Activated CD4-positive, alpha-beta T cell treated with anti-CD3 and anti-CD28 coated beads, Interleukin-2, amount 50 U/mL, for 4 hours (primary cell): ENCODE measurements at regions not wholly inside any gene's neighbourhood (a gene's known extent, or its start where the extent isn't known, plus 50 kb on each side); places are given as distances from the start of the nearest gene placed in this dataset.

Experiments used
- DNase-seq, 2 experiments: peaks; one replicate each; pipeline ENCODE4 v3.0.0-alpha.2; 2020

DNA sequence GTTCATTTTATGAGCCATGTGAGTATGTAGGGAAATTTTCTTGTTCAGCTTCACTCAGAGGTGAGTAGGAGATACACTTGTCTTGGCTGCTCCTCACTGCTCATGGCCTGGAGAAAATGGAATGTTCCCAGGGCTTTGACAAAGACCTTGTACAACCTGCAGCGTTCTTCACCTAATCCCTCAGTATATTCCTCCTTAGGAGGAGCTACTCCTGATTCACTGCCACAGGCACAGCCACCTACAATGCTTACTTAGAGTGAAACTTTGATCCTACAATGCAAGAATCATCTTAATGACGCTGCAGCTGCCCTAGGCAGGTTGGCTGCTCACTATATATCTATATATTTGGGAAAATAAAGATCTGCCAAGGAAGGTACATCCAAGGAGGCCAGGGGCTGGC, 364.2 kb downstream of the KLF5 start:
- no peak for DNase-seq

DNA sequence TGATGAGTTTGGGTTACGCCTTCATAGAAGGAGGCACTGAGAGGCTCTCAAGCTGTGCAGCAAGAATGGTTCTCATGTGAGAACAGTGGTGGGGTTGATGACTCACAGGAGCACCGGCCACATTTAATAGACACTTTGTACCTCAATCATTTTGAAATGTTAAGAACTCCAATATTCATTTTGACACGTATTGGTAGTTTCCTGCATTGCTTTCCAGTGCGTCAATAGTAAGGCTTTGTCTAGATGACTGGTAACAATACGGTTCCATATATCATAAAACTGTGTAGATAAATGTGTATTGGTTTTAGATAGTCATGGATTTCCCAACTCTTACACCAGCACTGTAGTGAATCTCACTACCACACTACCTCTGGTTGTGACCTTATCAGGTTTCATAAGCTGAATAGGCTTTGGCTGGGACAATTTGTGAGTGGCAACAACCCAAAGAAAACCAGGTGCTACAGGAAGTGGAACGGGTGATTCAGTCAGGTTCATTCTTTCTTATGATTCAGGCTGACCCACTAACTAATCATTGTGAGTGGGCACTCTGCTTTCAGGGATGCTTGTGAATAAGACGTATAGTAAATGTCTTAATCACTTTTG, 362.6 kb downstream of the KLF5 start:
- no peak for DNase-seq

- no peak for DNase-seq
Observed at GRCh38 chr13:73419186-73419585, 360.4 kb downstream of the KLF5 start.

DNA sequence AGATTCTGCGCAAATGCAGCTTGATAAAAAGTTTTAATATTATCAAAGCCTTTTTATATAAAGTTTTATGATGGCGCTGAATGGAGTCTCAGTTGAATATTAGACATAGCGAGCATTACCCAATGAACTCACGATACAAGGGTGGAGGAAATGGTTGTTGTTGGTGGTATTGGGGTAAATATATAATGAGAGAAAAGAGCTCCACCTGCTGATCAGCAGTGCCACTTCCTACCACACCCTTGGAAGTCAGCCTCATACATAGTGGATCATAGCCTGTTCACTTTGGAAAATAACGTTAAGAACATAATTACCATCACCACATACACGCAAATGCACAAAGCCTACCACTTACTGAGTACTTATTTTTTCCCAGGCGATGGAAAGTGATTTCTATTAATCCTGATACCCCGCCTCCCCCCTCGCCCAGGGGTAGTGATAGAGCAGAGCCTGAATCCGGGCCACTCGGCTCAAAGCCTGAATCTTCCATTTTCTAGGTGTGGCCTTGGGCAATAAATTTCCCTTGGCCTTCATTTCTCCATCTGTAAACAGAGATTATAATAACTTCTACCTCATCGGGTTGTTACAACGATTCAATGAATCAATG, 358.3 kb downstream of the KLF5 start:
- no peak for DNase-seq

GRCh38 chr13:73416093-73416492, 357.3 kb downstream of the KLF5 start:
- DNase-seq: no peak

DNA sequence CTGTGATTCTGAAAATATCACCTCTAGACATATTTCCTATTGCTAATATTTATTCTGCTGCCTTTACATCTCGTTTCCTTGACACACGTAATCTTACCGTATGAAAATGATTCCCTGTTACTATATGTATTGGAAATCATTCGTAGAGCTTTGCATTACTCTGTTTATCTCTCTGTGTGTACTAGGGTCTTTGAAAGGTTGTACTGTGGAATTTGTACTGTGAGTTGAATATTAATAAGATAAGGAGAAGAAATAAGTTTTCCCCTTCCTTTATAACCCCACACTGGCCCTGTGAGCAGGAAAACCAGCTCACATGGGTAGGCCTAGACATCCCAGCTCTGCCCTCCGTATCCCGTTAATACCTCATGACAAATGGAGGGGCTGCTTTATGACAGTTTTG, 354.9 kb downstream of the KLF5 start:
- no peak for DNase-seq

- no peak for DNase-seq
Observed at GRCh38 chr13:73412933-73413332, 354.1 kb downstream of the KLF5 start.

GRCh38 chr13:73411067-73411809, 352.4 kb downstream of the KLF5 start:
- DNase-seq: no peak

DNA sequence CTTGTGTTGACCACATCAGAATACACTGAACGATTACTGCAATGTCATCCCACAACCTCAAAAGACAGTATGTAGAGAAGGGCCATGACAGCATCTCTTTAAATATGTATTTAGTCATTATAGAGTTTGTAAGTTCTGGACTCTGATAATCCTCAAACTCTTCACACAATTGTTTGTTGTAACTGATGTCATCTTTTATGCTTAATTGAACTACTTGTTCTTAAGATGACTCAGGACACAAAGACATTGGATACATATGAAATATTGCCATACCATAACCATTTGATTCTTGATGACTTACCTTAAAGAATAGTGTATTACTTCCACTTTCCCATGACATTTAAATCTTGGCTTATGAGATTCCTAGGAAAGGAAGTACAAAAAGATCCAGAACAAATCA, 347.6 kb downstream of the KLF5 start:
- DNase-seq: no peak

- no peak for DNase-seq
Observed at GRCh38 chr13:73404581-73404980, 345.8 kb downstream of the KLF5 start.

DNA sequence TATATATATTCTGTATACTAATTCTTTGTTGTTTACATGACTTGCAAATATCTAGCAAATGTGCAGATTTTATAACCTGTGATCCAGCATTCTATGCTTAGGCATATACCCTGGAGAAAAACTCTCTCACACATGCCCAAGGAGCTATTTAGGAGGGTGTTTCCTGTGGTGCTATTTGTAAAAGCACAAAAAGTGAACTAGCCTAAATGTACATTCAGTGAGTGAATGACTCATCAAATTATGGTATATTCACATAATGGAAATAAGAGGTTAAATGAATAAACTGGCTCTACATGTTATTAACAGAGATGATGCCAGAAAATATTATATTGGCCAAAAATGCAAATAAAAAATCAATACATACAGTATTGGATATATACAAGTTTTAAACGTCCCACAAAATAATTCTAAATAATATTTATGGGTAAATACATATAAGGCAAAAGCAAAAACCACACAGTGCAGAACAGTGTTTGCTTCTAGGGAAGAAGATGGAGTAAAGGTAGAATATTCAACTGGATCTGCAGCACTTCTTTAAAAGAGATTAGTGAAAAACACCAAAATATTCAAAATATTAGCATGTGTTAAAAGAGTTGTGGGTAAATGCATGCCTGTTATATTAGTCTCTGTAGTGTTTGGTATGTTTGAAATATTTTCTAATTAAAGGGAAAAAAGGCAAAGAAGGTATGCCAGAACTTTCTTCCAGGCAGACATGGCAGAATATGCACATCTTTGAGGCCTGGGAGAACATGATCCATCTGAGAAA, 344.7 kb downstream of the KLF5 start:
- no peak for DNase-seq

DNA sequence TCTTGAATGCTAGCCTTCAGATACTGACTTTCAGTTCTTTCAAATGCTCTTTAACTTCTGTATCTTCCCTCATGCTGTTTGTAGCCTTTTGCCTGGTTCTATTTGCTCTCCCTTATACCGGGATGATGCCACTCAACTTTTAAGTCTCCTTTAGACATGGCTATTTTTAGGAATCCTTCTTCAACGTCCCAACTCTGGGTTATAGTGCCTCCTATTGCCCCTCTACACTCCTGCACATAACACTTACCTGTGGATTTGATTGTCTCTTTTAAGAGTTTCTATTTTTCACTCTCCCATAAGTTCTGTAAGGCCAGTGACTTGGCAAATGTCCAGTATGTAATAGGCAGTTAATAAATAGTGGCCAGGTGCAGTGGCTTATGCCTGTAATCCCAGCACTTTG, 343.0 kb downstream of the KLF5 start:
- no peak for DNase-seq

GRCh38 chr13:73399347-73400216, 340.8 kb downstream of the KLF5 start:
- no peak for DNase-seq

GRCh38 chr13:73397496-73398305, 338.9 kb downstream of the KLF5 start:
- DNase-seq: no peak

- DNase-seq: no peak
Observed at GRCh38 chr13:73394066-73394465, 335.3 kb downstream of the KLF5 start.

DNA sequence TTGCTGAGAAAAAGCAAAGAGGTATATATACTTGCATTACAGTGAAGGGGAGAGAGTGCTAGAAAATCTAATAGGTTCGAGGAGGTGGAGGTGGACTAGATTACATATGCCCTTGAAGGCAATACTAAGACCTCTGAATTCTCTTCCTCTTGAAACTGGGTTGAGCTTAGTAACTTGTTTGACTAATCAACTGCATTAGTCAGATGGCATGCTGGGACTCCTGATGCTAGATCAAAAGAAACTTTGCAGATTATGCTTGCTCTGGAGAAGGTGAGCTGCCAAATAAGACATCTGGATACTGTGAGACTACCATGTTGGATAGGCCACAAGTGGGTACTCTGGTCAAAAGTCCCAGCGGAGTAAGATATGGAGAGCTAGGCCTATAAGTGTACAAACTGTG, 331.3 kb downstream of the KLF5 start:
- no peak for DNase-seq

- DNase-seq: no peak
Observed at GRCh38 chr13:73388586-73388985, 329.8 kb downstream of the KLF5 start.

DNA sequence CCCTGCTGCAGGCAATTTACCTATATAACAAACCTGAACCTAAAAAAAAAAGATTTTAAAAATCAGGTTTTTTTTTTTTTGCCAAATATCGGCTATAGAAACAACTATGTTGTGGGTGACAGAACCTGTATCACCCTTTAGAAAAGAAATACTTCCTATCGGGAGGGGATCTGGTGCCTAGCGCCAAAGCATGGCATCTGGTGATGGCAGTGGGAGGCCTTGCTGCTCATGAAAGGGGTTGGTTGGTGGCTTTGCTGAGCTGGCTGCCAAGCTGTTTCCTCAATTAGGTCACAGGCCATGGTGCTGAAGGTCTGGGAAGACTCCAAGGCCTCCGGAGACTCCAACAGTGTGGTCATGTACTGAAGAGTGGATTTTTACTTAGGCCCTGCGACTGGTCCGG, 328.5 kb downstream of the KLF5 start:
- DNase-seq: no peak

GRCh38 chr13:73385848-73386247, 327.0 kb downstream of the KLF5 start:
- no peak for DNase-seq

GRCh38 chr13:73372666-73373627, 314.1 kb downstream of the KLF5 start:
- DNase-seq: no peak

DNA sequence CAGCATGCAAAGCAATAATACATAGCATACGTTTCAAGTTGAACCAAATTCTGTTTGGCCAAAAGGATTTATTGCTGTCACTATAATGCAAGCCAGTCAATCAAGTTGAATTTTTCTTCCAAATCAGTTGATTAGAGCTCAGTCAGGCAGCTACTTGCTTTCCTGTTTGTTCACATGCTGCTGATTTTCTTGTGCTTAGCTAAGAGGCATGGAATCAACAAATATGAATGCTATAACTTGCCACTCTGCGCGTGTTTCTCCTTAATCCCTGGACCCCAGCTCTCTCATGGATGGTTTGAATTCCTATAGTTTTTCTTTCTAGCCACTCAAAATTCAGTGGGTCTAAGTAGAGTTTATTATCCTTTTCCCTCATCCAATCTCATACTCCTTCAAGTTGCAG, 311.3 kb downstream of the KLF5 start:
- DNase-seq: no peak
